ENCODE measurements at regions not wholly inside any gene's neighbourhood (a gene's known extent, or its start where the extent isn't known, plus 50 kb on each side); places are given as distances from the start of the nearest gene placed in this dataset.
A peak's percentile ranks its signal among the peaks of the same experiment; 100 is the strongest.

GRCh38 chr15:87578776-87579175, 677.8 kb downstream of the NTRK3 start:
- peaks cover 9% of the 10 kb centered on the region for H3K9me3 ChIP-seq
- H3K36me3 ChIP-seq (replicated peaks) = no peaks in the 10 kb centered on the region
- H3K4me1 ChIP-seq = no peaks in the 10 kb centered on the region
- in situ Hi-C loops (cut with MboI; ENCODE audit: low sequenced_read_pairs) = no loop called here
- H3K27me3 ChIP-seq (ENCODE audit: low read depth) = no peaks in the 10 kb centered on the region
- no peak for DNase-seq (ENCODE audit: low spot score in 2 of 2)
- no peak overlapping the region for H3K4me3 ChIP-seq

GRCh38 chr15:87577336-87577735, 679.2 kb downstream of the NTRK3 start:
- H3K9me3 ChIP-seq = peaks cover 9% of the 10 kb centered on the region
- no peak overlapping the region for H3K4me3 ChIP-seq
- no peak for DNase-seq (ENCODE audit: low spot score in 2 of 2)
- no peaks in the 10 kb centered on the region for H3K27me3 ChIP-seq (ENCODE audit: low read depth)
- in situ Hi-C loops (cut with MboI; ENCODE audit: low sequenced_read_pairs) = no loop called here
- no peaks in the 10 kb centered on the region for H3K36me3 ChIP-seq (replicated peaks)
- no peaks in the 10 kb centered on the region for H3K4me1 ChIP-seq

DNA sequence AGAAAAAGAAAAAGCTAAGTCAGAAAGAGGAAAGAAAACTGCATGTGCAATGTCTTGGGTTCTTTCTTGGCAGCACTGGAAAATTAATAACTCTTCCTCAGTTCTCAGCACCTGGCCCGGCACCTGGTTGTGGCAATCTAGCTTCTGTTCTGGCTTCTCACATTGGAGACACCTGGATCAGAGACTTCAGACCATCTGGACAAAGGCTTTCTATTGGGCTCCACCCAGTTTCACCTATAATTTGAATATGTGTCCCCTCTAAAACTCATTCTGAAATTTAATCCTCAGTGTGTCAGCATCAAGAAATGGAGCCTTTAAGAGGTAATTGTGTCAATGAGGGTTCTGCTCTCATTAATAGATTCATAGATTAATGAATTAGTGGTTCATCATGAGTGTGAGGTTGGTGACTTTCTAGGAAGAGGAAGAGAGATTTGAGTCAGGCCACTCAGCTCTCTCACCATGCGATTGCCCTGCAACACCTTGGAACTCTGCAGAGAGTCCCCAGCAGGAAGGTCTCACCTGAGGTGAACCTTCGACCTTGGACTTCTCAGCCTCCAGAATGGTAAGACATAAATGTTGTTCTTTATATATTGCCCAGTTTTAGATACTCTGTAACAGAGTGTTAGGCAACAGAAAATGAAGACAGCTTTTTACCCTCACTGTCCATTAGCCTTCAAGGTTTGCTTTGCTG, 679.9 kb downstream of the NTRK3 start:
- Histone ChIP-seq H3K27me3 (ENCODE audit: low read depth) (no peaks in the 10 kb centered on the region), H3K36me3 (replicated peaks) (no peaks in the 10 kb centered on the region), H3K4me1 (no peaks in the 10 kb centered on the region), H3K9me3 (peaks cover 6% of the 10 kb centered on the region), H3K4me3 (no peak overlapping the region)
- in situ Hi-C loops (cut with MboI; ENCODE audit: low sequenced_read_pairs) = no loop called here
- no peak for DNase-seq (ENCODE audit: low spot score in 2 of 2)

GRCh38 chr15:87575896-87576473, 680.6 kb downstream of the NTRK3 start:
- H3K4me1 ChIP-seq = no peaks in the 10 kb centered on the region
- H3K36me3 ChIP-seq (replicated peaks) = no peaks in the 10 kb centered on the region
- H3K4me3 ChIP-seq = no peak overlapping the region
- no peaks in the 10 kb centered on the region; the same call in 1 of the 2 replicates for H3K9me3 ChIP-seq
- DNase-seq (ENCODE audit: low spot score in 2 of 2) = peak in 1 of 2 experiments; percentile 5
- in situ Hi-C loops (cut with MboI; ENCODE audit: low sequenced_read_pairs) = no loop called here
- no peaks in the 10 kb centered on the region for H3K27me3 ChIP-seq (ENCODE audit: low read depth)

- no peak for DNase-seq (ENCODE audit: low spot score in 2 of 2)
- H3K36me3 ChIP-seq (replicated peaks) = no peaks in the 10 kb centered on the region
- in situ Hi-C loops (cut with MboI; ENCODE audit: low sequenced_read_pairs) = no loop called here
Observed at GRCh38 chr15:87573534-87573933, 683.0 kb downstream of the NTRK3 start.

GRCh38 chr15:87573039-87573438, 683.5 kb downstream of the NTRK3 start:
- Histone ChIP-seq H3K27me3 (ENCODE audit: low read depth) (no peaks in the 10 kb centered on the region), H3K36me3 (replicated peaks) (no peaks in the 10 kb centered on the region), H3K9me3 (no peaks in the 10 kb centered on the region; the same call in 1 of the 2 replicates), H3K4me3 (no peak overlapping the region), H3K4me1 (no peaks in the 10 kb centered on the region)
- in situ Hi-C loops (cut with MboI; ENCODE audit: low sequenced_read_pairs) = no loop called here
- DNase-seq (ENCODE audit: low spot score in 2 of 2) = no peak

More at GRCh38 chr15:87573534-87573933, 683.0 kb downstream of the NTRK3 start:
- Histone ChIP-seq H3K4me1 (no peaks in the 10 kb centered on the region), H3K9me3 (no peaks in the 10 kb centered on the region; the same call in 1 of the 2 replicates), H3K4me3 (no peak overlapping the region), H3K27me3 (ENCODE audit: low read depth) (no peaks in the 10 kb centered on the region)

- in situ Hi-C loops (cut with MboI; ENCODE audit: low sequenced_read_pairs) = no loop called here
- DNase-seq (ENCODE audit: low spot score in 2 of 2) = no peak
- Histone ChIP-seq H3K4me1 (no peaks in the 10 kb centered on the region), H3K4me3 (no peak overlapping the region), H3K27me3 (ENCODE audit: low read depth) (no peaks in the 10 kb centered on the region), H3K36me3 (replicated peaks) (no peaks in the 10 kb centered on the region), H3K9me3 (no peaks in the 10 kb centered on the region)
Observed at GRCh38 chr15:87572381-87572910, 684.1 kb downstream of the NTRK3 start.

GRCh38 chr15:87570206-87570605, 686.3 kb downstream of the NTRK3 start:
- DNase-seq (ENCODE audit: low spot score in 2 of 2) = no peak
- H3K27me3 ChIP-seq (ENCODE audit: low read depth) = no peaks in the 10 kb centered on the region
- H3K9me3 ChIP-seq = no peaks in the 10 kb centered on the region
- no peaks in the 10 kb centered on the region for H3K4me1 ChIP-seq
- no peak overlapping the region for H3K4me3 ChIP-seq
- in situ Hi-C loops (cut with MboI; ENCODE audit: low sequenced_read_pairs) = no loop called here
- no peaks in the 10 kb centered on the region for H3K36me3 ChIP-seq (replicated peaks)

DNA sequence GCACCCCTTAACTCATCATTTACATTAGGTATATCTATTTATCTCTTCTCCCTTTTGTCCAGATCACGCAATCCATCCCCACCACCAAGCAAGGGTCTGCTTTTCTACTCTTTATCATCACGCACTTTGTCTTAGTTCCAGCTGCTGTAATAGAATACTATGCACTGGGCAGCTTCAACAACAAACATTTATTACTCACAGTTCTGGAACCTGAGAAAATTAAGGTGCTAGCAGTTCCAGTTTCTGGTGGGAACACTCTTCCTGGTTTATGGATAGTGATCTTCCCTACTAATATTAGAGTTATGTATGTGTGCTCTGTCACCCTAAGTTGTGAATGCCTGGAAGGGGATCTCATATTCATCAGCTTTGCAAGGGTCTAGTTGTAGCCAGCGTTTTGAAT, 687.0 kb downstream of the NTRK3 start:
- no peak for DNase-seq (ENCODE audit: low spot score in 2 of 2)
- no peaks in the 10 kb centered on the region for H3K4me1 ChIP-seq
- H3K9me3 ChIP-seq = 0 out of 2 replicates have a peak, but pooled peaks cover 3% of the 10 kb centered on the region
- in situ Hi-C loops (cut with MboI; ENCODE audit: low sequenced_read_pairs) = no loop called here
- no peaks in the 10 kb centered on the region for H3K36me3 ChIP-seq (replicated peaks)
- no peak overlapping the region for H3K4me3 ChIP-seq
- no peaks in the 10 kb centered on the region for H3K27me3 ChIP-seq (ENCODE audit: low read depth)

- in situ Hi-C loops (cut with MboI; ENCODE audit: low sequenced_read_pairs) = no loop called here
- H3K4me1 ChIP-seq = no peaks in the 10 kb centered on the region
- no peaks in the 10 kb centered on the region for H3K27me3 ChIP-seq (ENCODE audit: low read depth)
- no peak overlapping the region for H3K4me3 ChIP-seq
- H3K9me3 ChIP-seq = 0 out of 2 replicates have a peak, but pooled peaks cover 3% of the 10 kb centered on the region
- H3K36me3 ChIP-seq (replicated peaks) = no peaks in the 10 kb centered on the region
- no peak for DNase-seq (ENCODE audit: low spot score in 2 of 2)
Observed at GRCh38 chr15:87567406-87568030, 689.0 kb downstream of the NTRK3 start.

DNA sequence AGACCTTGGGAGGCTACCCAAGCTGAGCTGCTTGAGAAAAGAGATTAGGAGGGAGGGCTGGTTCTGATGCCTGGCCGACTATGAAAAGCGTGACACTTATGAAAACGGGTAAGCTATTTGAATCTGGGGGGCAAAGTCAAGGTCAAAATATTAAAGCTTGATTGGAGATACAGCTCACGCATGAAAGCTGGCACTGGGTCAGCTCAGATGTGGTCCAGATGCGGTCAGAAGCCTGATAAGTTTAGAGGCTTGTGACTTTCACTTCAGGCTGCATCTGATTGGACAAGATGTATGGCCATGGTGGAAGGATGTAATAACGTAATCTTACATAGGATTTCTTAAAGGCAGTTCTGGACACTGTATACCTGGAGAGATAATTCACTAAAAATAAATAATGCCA, 690.3 kb downstream of the NTRK3 start:
- in situ Hi-C loops (cut with MboI; ENCODE audit: low sequenced_read_pairs) = no loop called here
- Histone ChIP-seq H3K9me3 (0 out of 2 replicates have a peak, but pooled peaks cover 3% of the 10 kb centered on the region), H3K4me3 (no peak overlapping the region), H3K36me3 (replicated peaks) (no peaks in the 10 kb centered on the region), H3K27me3 (ENCODE audit: low read depth) (no peaks in the 10 kb centered on the region), H3K4me1 (no peaks in the 10 kb centered on the region)
- DNase-seq (ENCODE audit: low spot score in 2 of 2) = no peak

GRCh38 chr15:87564681-87565080, 691.9 kb downstream of the NTRK3 start:
- in situ Hi-C loops (cut with MboI; ENCODE audit: low sequenced_read_pairs) = no loop called here
- no peaks in the 10 kb centered on the region for H3K4me1 ChIP-seq
- 0 out of 2 replicates have a peak, but pooled peaks cover 3% of the 10 kb centered on the region for H3K9me3 ChIP-seq
- no peak overlapping the region for H3K4me3 ChIP-seq
- H3K27me3 ChIP-seq (ENCODE audit: low read depth) = no peaks in the 10 kb centered on the region
- H3K36me3 ChIP-seq (replicated peaks) = no peaks in the 10 kb centered on the region
- no peak for DNase-seq (ENCODE audit: low spot score in 2 of 2)

GRCh38 chr15:87563869-87564268, 692.7 kb downstream of the NTRK3 start:
- no peak for DNase-seq (ENCODE audit: low spot score in 2 of 2)
- Histone ChIP-seq H3K27me3 (ENCODE audit: low read depth) (no peaks in the 10 kb centered on the region), H3K9me3 (0 out of 2 replicates have a peak, but pooled peaks cover 3% of the 10 kb centered on the region), H3K36me3 (replicated peaks) (no peaks in the 10 kb centered on the region), H3K4me1 (no peaks in the 10 kb centered on the region), H3K4me3 (no peak overlapping the region)
- in situ Hi-C loops (cut with MboI; ENCODE audit: low sequenced_read_pairs) = no loop called here

GRCh38 chr15:87562203-87562602, 694.3 kb downstream of the NTRK3 start:
- DNase-seq (ENCODE audit: low spot score in 2 of 2) = no peak
- Histone ChIP-seq H3K36me3 (replicated peaks) (no peaks in the 10 kb centered on the region), H3K4me1 (no peaks in the 10 kb centered on the region), H3K27me3 (ENCODE audit: low read depth) (no peaks in the 10 kb centered on the region), H3K4me3 (no peak overlapping the region), H3K9me3 (peaks cover 3% of the 10 kb centered on the region; the same call in 1 of the 2 replicates)
- in situ Hi-C loops (cut with MboI; ENCODE audit: low sequenced_read_pairs) = no loop called here
